ENCODE measurements at regions not wholly inside any gene's neighbourhood (a gene's known extent, or its start where the extent isn't known, plus 50 kb on each side); places are given as distances from the start of the nearest gene placed in this dataset.

DNA sequence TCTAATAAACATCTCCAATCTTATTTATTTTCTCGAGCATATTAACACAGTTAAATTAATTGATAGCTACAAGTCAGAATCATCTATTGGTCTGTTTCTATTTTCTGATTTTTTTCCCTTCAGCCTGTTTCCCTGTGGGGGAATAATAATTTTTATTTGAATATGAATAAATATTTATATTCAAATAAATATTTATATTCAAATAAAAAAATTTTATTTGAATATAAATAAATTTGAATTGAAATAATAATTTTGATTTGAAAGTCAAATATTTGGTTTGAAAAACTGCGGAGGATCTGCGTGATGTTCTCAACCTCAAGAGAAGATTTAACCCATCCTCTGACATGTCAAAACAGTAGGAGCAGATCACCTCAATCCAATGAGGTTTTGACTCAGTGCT, 380.1 kb upstream of the MEIS2 start:
- no peak for TF ChIP-seq CTCF (IDR thresholded peaks at IDR 0.05)

GRCh38 chr15:37481126-37481525, 380.8 kb upstream of the MEIS2 start:
- Mint-ChIP-seq H3K27ac (no peak overlapping the region), H3K36me3 (ENCODE audit: low read depth) (0 out of 2 replicates have a peak, but pooled peaks cover 5% of the 10 kb centered on the region), H3K9me3 (peaks cover 18% of the 10 kb centered on the region), H3K4me1 (ENCODE audit: low read depth) (no peaks in the 10 kb centered on the region), H3K27me3 (ENCODE audit: insufficient read depth) (no peaks in the 10 kb centered on the region; the same call in 1 of the 2 replicates), H3K4me3 (no peak overlapping the region)
- TF ChIP-seq CTCF (IDR thresholded peaks at IDR 0.05): no peak
- no peak for DNase-seq

More for the DNA sequence above, 380.1 kb upstream of the MEIS2 start:
- DNase-seq: no peak
- no peak overlapping the region for H3K27ac Mint-ChIP-seq
- 0 out of 2 replicates have a peak, but pooled peaks cover 5% of the 10 kb centered on the region for H3K36me3 Mint-ChIP-seq (ENCODE audit: low read depth)
- H3K4me1 Mint-ChIP-seq (ENCODE audit: low read depth): no peaks in the 10 kb centered on the region
- H3K4me3 Mint-ChIP-seq: no peak overlapping the region
- H3K27me3 Mint-ChIP-seq (ENCODE audit: insufficient read depth): no peaks in the 10 kb centered on the region; the same call in 1 of the 2 replicates
- H3K9me3 Mint-ChIP-seq: peaks cover 18% of the 10 kb centered on the region

DNA sequence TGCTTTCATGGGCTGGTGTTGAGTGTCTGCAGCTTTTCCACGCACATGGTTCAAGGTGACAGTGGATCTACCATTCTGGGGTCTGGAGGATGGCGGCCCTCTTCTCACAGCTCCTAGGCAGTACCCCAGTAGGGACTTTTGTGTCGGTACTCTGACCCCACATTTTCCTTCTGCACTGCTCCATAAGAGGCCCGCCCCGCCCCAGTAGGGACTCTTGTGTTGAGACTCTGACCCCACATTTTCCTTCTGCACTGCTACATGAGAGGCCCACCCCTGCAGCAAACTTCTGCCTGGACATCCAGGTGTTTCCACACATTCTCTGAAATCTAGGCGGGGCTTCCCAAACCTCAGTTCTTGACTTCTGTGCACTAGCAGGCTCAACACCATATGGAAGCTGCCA, 383.4 kb upstream of the MEIS2 start:
- Mint-ChIP-seq H3K27ac (no peak overlapping the region), H3K27me3 (ENCODE audit: insufficient read depth) (no peaks in the 10 kb centered on the region; the same call in 1 of the 2 replicates), H3K36me3 (ENCODE audit: low read depth) (0 out of 2 replicates have a peak, but pooled peaks cover 5% of the 10 kb centered on the region), H3K4me3 (no peak overlapping the region), H3K4me1 (ENCODE audit: low read depth) (no peaks in the 10 kb centered on the region), H3K9me3 (peaks cover 18% of the 10 kb centered on the region)
- no peak for TF ChIP-seq CTCF (IDR thresholded peaks at IDR 0.05)
- DNase-seq: no peak

GRCh38 chr15:37485056-37485455, 384.7 kb upstream of the MEIS2 start:
- peaks cover 5% of the 10 kb centered on the region; the same call in 1 of the 2 replicates for H3K36me3 Mint-ChIP-seq (ENCODE audit: low read depth)
- TF ChIP-seq CTCF (IDR thresholded peaks at IDR 0.05): no peak
- DNase-seq: no peak
- H3K4me3 Mint-ChIP-seq: no peak overlapping the region
- peaks cover 24% of the 10 kb centered on the region for H3K9me3 Mint-ChIP-seq
- no peaks in the 10 kb centered on the region for H3K4me1 Mint-ChIP-seq (ENCODE audit: low read depth)
- no peak overlapping the region for H3K27ac Mint-ChIP-seq
- no peaks in the 10 kb centered on the region; the same call in 1 of the 2 replicates for H3K27me3 Mint-ChIP-seq (ENCODE audit: insufficient read depth)

GRCh38 chr15:37490707-37491106, 390.4 kb upstream of the MEIS2 start:
- H3K27me3 Mint-ChIP-seq (ENCODE audit: insufficient read depth): no peaks in the 10 kb centered on the region

More at GRCh38 chr15:37490707-37491106, 390.4 kb upstream of the MEIS2 start:
- Mint-ChIP-seq H3K27ac (no peak overlapping the region), H3K4me1 (ENCODE audit: low read depth) (no peaks in the 10 kb centered on the region), H3K4me3 (no peak overlapping the region), H3K9me3 (peaks cover 16% of the 10 kb centered on the region), H3K36me3 (ENCODE audit: low read depth) (no peaks in the 10 kb centered on the region; the same call in 1 of the 2 replicates)
- DNase-seq: no peak
- no peak for TF ChIP-seq CTCF (IDR thresholded peaks at IDR 0.05)

All from HFFc6 (cell line).